HepG2 (cell line): ENCODE measurements at regions not wholly inside any gene's neighbourhood (a gene's known extent, or its start where the extent isn't known, plus 50 kb on each side); places are given as distances from the start of the nearest gene placed in this dataset.

Experiments used
- ATAC-seq: fragments of 200-7000 bp; cut with Tn5 transposase; 3 replicates; pipeline ENCODE4 v1.9.1; 2020; ENCODE audit warnings: mild to moderate bottlenecking, moderate library complexity
- BruUV-seq: library from RNA; stranded (reverse); fragments of 400-500 nt; replicated peaks from 2 replicates; lab custom pipeline; 2021; lab: Mats Ljungman, UMichigan
- CTCF ChIA-PET: fragments of 300-600 bp; formaldehyde crosslinking; extraction: SDS; loops from one replicate; lab custom pipeline; 2021; ENCODE audit warnings: low total read pairs, inconsistent platforms, low intra/inter-chr PET ratio; lab: Yijun Ruan, JAX
- POLR2A ChIA-PET: fragments of 350-600 bp; sonication (Branson Sonifier 250); formaldehyde crosslinking; loops from one replicate; lab custom pipeline; 2020; ENCODE audit warnings: antibody characterized with exemption, inconsistent platforms; lab: Yijun Ruan, JAX
- DNase-seq: peaks from one replicate; pipeline ENCODE4 v3.0.0-alpha.2; 2015; ENCODE audit warnings: low spot score
- FAIRE-seq: peaks from 3 replicates; lab custom pipeline; 2011; peaks lifted over from hg19 to GRCh38; lab: Jason Lieb, UNC
- H2AFZ ChIP-seq: one replicate; pipeline ENCODE4 v1.6.1; 2011; ENCODE audit warnings: low read length, inconsistent platforms
- H3K27ac ChIP-seq: fragments of 300-600 bp; 3 replicates; pipeline ENCODE4 v1.8.0; 2011; ENCODE audit warnings: mixed run types, mild to moderate bottlenecking, mixed read lengths, low read length, inconsistent platforms; ENCODE audit not compliant: insufficient read depth; ENCODE audit errors: extremely low read length
- H3K27me3 ChIP-seq, 2 experiments: fragments of 200-600 bp in 1 of 2; 2 replicates in 1 of 2; 3 replicates in 1 of 2; pipeline versions ENCODE4 v1.6.0 to v1.8.0; 2011; ENCODE audit warnings: low read length in 2 of 2, mild to moderate bottlenecking in 2 of 2, moderate library complexity in 2 of 2, inconsistent platforms in 1 of 2; ENCODE audit not compliant: insufficient read depth in 2 of 2, control insufficient read depth in 1 of 2
- H3K36me3 ChIP-seq, 2 experiments: fragments of 200-600 bp in 1 of 2; replicated peaks in 1 of 2; 2 replicates in 1 of 2; 3 replicates in 1 of 2; pipeline versions ENCODE4 v1.5.1 to v1.8.0; 2011; ENCODE audit warnings: low read length in 2 of 2, inconsistent platforms in 1 of 2; ENCODE audit not compliant: insufficient read depth in 2 of 2, control insufficient read depth in 1 of 2
- H3K4me1 ChIP-seq: 2 replicates; pipeline ENCODE4 v1.5.1; 2012; ENCODE audit warnings: low read length, inconsistent platforms; ENCODE audit not compliant: insufficient read depth
- H3K4me2 ChIP-seq: 2 replicates; pipeline ENCODE4 v1.6.0; 2011; ENCODE audit warnings: low read depth, low read length, inconsistent platforms
- H3K4me3 ChIP-seq, 3 experiments: fragments of 200-600 bp in 1 of 3; sonication (generic), shearing (Covaris generic) in 1 of 3; replicated peaks in 1 of 3; 2 replicates each; pipeline ENCODE4 v1.5.1; 2011 to 2016; ENCODE audit warnings: low read length in 3 of 3, inconsistent platforms in 2 of 3, low read depth in 2 of 3, mild to moderate bottlenecking in 2 of 3, control low read depth in 1 of 3, mixed read lengths in 1 of 3; ENCODE audit not compliant: insufficient read depth in 1 of 3
- H3K79me2 ChIP-seq: one replicate; pipeline ENCODE4 v1.6.1; 2011; ENCODE audit warnings: low read length, inconsistent platforms; ENCODE audit not compliant: insufficient read depth
- H3K9ac ChIP-seq: 2 replicates; pipeline ENCODE4 v1.6.0; 2011; ENCODE audit warnings: mild to moderate bottlenecking, low read depth, low read length, inconsistent platforms; ENCODE audit not compliant: insufficient read depth
- H3K9me3 ChIP-seq: 2 replicates; pipeline ENCODE4 v1.5.1; 2012; ENCODE audit warnings: mild to moderate bottlenecking, low read length
- H4K20me1 ChIP-seq: 2 replicates; pipeline ENCODE4 v1.6.0; 2011; ENCODE audit warnings: inconsistent platforms, mild to moderate bottlenecking, low read length, moderate library complexity; ENCODE audit not compliant: insufficient read depth
- GATA4 ChIP-seq: sonication (generic); IDR thresholded peaks from 2 replicates; pipeline ENCODE4 v1.6.1; 2016; ENCODE audit warnings: antibody characterized with exemption, low read depth, borderline replicate concordance
- KAT7 ChIP-seq: IDR thresholded peaks from 2 replicates; pipeline ENCODE4 v1.6.1; 2018; ENCODE audit warnings: borderline replicate concordance, missing compliant biosample characterization
- MAF1 ChIP-seq: sonication (generic); formaldehyde crosslinking; IDR thresholded peaks from 2 replicates; pipeline ENCODE4 v1.5.0; 2020; ENCODE audit warnings: missing genetic modification reagents, borderline replicate concordance
- MED1 ChIP-seq: sonication (generic); formaldehyde crosslinking; IDR thresholded peaks from 2 replicates; pipeline ENCODE4 v1.4.0; 2020; ENCODE audit warnings: missing genetic modification reagents
- RBFOX2 ChIP-seq: fragments of 200-400 bp; formaldehyde crosslinking; IDR thresholded peaks from 2 replicates; pipeline ENCODE4 v1.6.1; 2017; ENCODE audit warnings: low read depth, mild to moderate bottlenecking, low read length
- SIN3A ChIP-seq: IDR thresholded peaks from 2 replicates; pipeline ENCODE4 v1.6.1; 2011; ENCODE audit warnings: low read depth, mild to moderate bottlenecking, control low read depth, low read length, borderline replicate concordance
- SIX1 ChIP-seq: sonication (generic); formaldehyde crosslinking; IDR thresholded peaks from 2 replicates; pipeline ENCODE4 v1.4.0; 2020; ENCODE audit warnings: missing genetic modification reagents, borderline replicate concordance
- TEAD3 ChIP-seq: optimal IDR thresholded peaks from 2 replicates; pipeline ENCODE3; 2016; ENCODE audit warnings: borderline replicate concordance
- ZBTB1 ChIP-seq: sonication (generic); formaldehyde crosslinking; IDR thresholded peaks from 2 replicates; pipeline ENCODE4 v1.4.0; 2020; ENCODE audit warnings: missing genetic modification reagents, borderline replicate concordance
- ZFP82 ChIP-seq: sonication (generic); formaldehyde crosslinking; IDR thresholded peaks from 2 replicates; pipeline ENCODE4 v1.5.1; 2020; ENCODE audit warnings: mild to moderate bottlenecking, missing genetic modification reagents, borderline replicate concordance
- ZNF230 ChIP-seq: sonication (generic); formaldehyde crosslinking; IDR thresholded peaks from 2 replicates; pipeline ENCODE4 v1.4.0; 2020; ENCODE audit warnings: mild to moderate bottlenecking, missing genetic modification reagents
- ZNF264 ChIP-seq: sonication (generic); formaldehyde crosslinking; IDR thresholded peaks from 2 replicates; pipeline ENCODE4 v1.4.0; 2020; ENCODE audit warnings: missing genetic modification reagents
- ZNF382 ChIP-seq: sonication (generic); formaldehyde crosslinking; IDR thresholded peaks from 2 replicates; pipeline ENCODE4 v1.5.0; 2020; ENCODE audit warnings: missing genetic modification reagents, mild to moderate bottlenecking, borderline replicate concordance
- ZNF430 ChIP-seq: sonication (generic); formaldehyde crosslinking; IDR thresholded peaks from 2 replicates; pipeline ENCODE4 v1.9.0; 2021; ENCODE audit warnings: mild to moderate bottlenecking, missing genetic modification reagents
- ZSCAN29 ChIP-seq: sonication (generic); formaldehyde crosslinking; conservative IDR thresholded peaks from 2 replicates; pipeline ENCODE4 v1.4.0; 2020; ENCODE audit warnings: mild to moderate bottlenecking, missing genetic modification reagents
- WGBS: methylation state at CpG from one replicate; pipeline ENCODE4 v1.1.6; 2017; ENCODE audit warnings: low lambda C conversion rate; 5-methylcytosine and 5-hydroxymethylcytosine counted together
- in situ Hi-C: cut with HindIII; loops from 2 replicates; pipeline ENCODE4 v1.10.0; 2017; ENCODE audit warnings: low pct_unique_long_range_greater_than_20kb; ENCODE audit not compliant: extremely low pct_ligation_motif_present
- intact Hi-C: fragments of 100-400 bp; cut with micrococcal nuclease; formaldehyde crosslinking; loops from one replicate; pipeline ENCODE4 v1.10.0; 2022; ENCODE audit not compliant: unreplicated experiment
- TF ChIP-seq, protein P1 (sequence below): sonication (generic); formaldehyde crosslinking; IDR thresholded peaks from 2 replicates; pipeline ENCODE4 v1.4.0; 2020; ENCODE audit warnings: missing genetic modification reagents, borderline replicate concordance
- TF ChIP-seq, protein P2 (sequence below): sonication (generic); formaldehyde crosslinking; IDR thresholded peaks from 2 replicates; pipeline ENCODE4 v1.5.0; 2020; ENCODE audit warnings: mild to moderate bottlenecking, missing genetic modification reagents
- TF ChIP-seq, protein P3 (sequence below): sonication (generic); formaldehyde crosslinking; conservative IDR thresholded peaks from 2 replicates; pipeline ENCODE4 v1.8.0; 2022; ENCODE audit warnings: low read depth, missing genetic modification reagents

DNA sequence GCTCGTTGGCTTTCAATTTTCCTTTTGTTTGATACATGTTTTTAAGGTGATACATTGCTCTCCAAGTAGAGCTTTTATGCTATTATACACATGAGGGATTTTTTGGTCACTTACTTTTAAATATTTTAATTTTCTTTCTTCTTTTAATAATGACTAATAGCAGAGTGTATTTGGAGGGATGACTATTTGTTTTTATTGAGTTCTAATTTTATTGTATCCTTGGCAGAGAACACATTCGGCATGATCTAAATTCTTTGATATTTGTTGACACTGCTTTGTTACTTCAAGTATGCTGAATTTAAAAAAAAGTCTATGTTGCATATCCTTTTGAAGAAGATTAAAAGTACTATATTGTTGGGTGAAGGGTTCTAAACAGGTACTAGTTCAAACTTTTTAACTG, 149.9 kb upstream of the PDZRN3 start:
- H3K36me3 ChIP-seq = no peaks in the 10 kb centered on the region
- ChIA-PET POLR2A (no interaction called here), CTCF (no interaction called here)
- H3K4me2 ChIP-seq = no peak overlapping the region
- no peaks in the 10 kb centered on the region for H3K79me2 ChIP-seq
- FAIRE-seq = no peak
- no peaks in the 10 kb centered on the region; the same call in 1 of the 2 replicates for H3K9me3 ChIP-seq
- H3K4me1 ChIP-seq = no peaks in the 10 kb centered on the region
- intact Hi-C loops = no loop called here
- in situ Hi-C loops = no loop called here
- H4K20me1 ChIP-seq = no peaks in the 10 kb centered on the region
- no peak overlapping the region for H3K4me3 ChIP-seq
- no peak for ATAC-seq
- no peaks in the 10 kb centered on the region for H3K27me3 ChIP-seq
- 0% methylated on average over 2 of the region's 2 CpGs for WGBS
- no peak for DNase-seq
- no peak overlapping the region for H2AFZ ChIP-seq
- no peak overlapping the region for H3K9ac ChIP-seq
- TF ChIP-seq MAF1 = no peak
- TF ChIP-seq ZBTB1 (CRISPR knock-in tag) = no peak
- no peak for TF ChIP-seq ZNF430
- no peak for TF ChIP-seq TEAD3 (CRISPR knock-in tag)
- TF ChIP-seq ZNF382 (CRISPR knock-in tag) = no peak
- TF ChIP-seq, protein P1, sequence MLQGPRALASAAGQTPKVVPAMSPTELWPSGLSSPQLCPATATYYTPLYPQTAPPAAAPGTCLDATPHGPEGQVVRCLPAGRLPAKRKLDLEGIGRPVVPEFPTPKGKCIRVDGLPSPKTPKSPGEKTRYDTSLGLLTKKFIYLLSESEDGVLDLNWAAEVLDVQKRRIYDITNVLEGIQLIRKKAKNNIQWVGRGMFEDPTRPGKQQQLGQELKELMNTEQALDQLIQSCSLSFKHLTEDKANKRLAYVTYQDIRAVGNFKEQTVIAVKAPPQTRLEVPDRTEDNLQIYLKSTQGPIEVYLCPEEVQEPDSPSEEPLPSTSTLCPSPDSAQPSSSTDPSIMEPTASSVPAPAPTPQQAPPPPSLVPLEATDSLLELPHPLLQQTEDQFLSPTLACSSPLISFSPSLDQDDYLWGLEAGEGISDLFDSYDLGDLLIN (CRISPR knock-in tag) = no peak
- no peak for TF ChIP-seq ZNF264
- no peak for TF ChIP-seq SIX1 (CRISPR knock-in tag)
- no peak for TF ChIP-seq KAT7 (CRISPR knock-in tag)
- TF ChIP-seq GATA4 = no peak
- TF ChIP-seq MED1 (CRISPR knock-in tag) = no peak
- TF ChIP-seq, protein P2, sequence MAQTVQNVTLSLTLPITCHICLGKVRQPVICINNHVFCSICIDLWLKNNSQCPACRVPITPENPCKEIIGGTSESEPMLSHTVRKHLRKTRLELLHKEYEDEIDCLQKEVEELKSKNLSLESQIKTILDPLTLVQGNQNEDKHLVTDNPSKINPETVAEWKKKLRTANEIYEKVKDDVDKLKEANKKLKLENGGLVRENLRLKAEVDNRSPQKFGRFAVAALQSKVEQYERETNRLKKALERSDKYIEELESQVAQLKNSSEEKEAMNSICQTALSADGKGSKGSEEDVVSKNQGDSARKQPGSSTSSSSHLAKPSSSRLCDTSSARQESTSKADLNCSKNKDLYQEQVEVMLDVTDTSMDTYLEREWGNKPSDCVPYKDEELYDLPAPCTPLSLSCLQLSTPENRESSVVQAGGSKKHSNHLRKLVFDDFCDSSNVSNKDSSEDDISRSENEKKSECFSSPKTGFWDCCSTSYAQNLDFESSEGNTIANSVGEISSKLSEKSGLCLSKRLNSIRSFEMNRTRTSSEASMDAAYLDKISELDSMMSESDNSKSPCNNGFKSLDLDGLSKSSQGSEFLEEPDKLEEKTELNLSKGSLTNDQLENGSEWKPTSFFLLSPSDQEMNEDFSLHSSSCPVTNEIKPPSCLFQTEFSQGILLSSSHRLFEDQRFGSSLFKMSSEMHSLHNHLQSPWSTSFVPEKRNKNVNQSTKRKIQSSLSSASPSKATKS (CRISPR knock-in tag) = no peak
- no peak for TF ChIP-seq ZFP82 (CRISPR knock-in tag)
- TF ChIP-seq SIN3A = no peak
- TF ChIP-seq RBFOX2 = no peak
- TF ChIP-seq, protein P3, sequence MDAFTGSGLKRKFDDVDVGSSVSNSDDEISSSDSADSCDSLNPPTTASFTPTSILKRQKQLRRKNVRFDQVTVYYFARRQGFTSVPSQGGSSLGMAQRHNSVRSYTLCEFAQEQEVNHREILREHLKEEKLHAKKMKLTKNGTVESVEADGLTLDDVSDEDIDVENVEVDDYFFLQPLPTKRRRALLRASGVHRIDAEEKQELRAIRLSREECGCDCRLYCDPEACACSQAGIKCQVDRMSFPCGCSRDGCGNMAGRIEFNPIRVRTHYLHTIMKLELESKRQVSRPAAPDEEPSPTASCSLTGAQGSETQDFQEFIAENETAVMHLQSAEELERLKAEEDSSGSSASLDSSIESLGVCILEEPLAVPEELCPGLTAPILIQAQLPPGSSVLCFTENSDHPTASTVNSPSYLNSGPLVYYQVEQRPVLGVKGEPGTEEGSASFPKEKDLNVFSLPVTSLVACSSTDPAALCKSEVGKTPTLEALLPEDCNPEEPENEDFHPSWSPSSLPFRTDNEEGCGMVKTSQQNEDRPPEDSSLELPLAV (CRISPR knock-in tag) = no peak
- no peak for TF ChIP-seq ZNF230 (CRISPR knock-in tag)
- TF ChIP-seq ZSCAN29 (CRISPR knock-in tag) = no peak
- no TSS peak for BruUV-seq
- no peak overlapping the region for H3K27ac ChIP-seq
